GM21723 (cell line): ENCODE measurements at regions not wholly inside any gene's neighbourhood (a gene's known extent, or its start where the extent isn't known, plus 50 kb on each side); places are given as distances from the start of the nearest gene placed in this dataset.

Experiments used
- ATAC-seq: cut with Tn5 transposase; IDR thresholded peaks from one replicate; pipeline ENCODE4 v1.9.1; 2021; ENCODE audit warnings: mild to moderate bottlenecking, moderate library complexity; ENCODE audit not compliant: unreplicated experiment

GRCh38 chr2:54388076-54388475, 68.1 kb upstream of the SPTBN1 start:
- no peak for ATAC-seq

- ATAC-seq: no peak
These were observed 63.4 kb upstream of the SPTBN1 start for GRCh38 chr2:54392555-54393324.

- peak; percentile 80 for ATAC-seq
These were observed 61.7 kb upstream of the SPTBN1 start for GRCh38 chr2:54394392-54394791.

- no peak for ATAC-seq
These were observed 60.0 kb upstream of the SPTBN1 start for GRCh38 chr2:54396107-54396506.

GRCh38 chr2:54396798-54397197, 59.3 kb upstream of the SPTBN1 start:
- ATAC-seq: no peak

GRCh38 chr2:54397426-54397825, 58.7 kb upstream of the SPTBN1 start:
- no peak for ATAC-seq

- ATAC-seq: no peak
These were observed 54.6 kb upstream of the SPTBN1 start for GRCh38 chr2:54401554-54401953.

- no peak for ATAC-seq
These were observed 53.8 kb upstream of the SPTBN1 start for GRCh38 chr2:54402350-54402749.

- ATAC-seq: no peak
These were observed 52.5 kb upstream of the SPTBN1 start for GRCh38 chr2:54403512-54404238.

GRCh38 chr2:54404270-54404669, 51.9 kb upstream of the SPTBN1 start:
- no peak for ATAC-seq

- ATAC-seq: no peak
These were observed 50.1 kb upstream of the SPTBN1 start for GRCh38 chr2:54406031-54406430.
